Right lobe of liver (tissue), 6 donors: ENCODE measurements at regions not wholly inside any gene's neighbourhood (a gene's known extent, or its start where the extent isn't known, plus 50 kb on each side); places are given as distances from the start of the nearest gene placed in this dataset.

Experiments
- ATAC-seq, 4 donors: fragments of 200-7000 bp; cut with Tn5 transposase; one replicate each; pipeline ENCODE4 v1.9.1; 2020; ENCODE audit warnings: mild to moderate bottlenecking in 4 of 4, moderate library complexity in 4 of 4
- DNase-seq, 3 donors: peaks; one replicate each; pipeline ENCODE4 v3.0.0-alpha.2; 2020
- H3K27ac ChIP-seq, 3 donors: fragments of 200-600 bp; one replicate each; pipeline ENCODE4 v1.8.0; 2022
- H3K27me3 ChIP-seq, 2 donors: fragments of 200-600 bp; one replicate each; pipeline ENCODE4 v1.8.0; 2022
- H3K36me3 ChIP-seq, 4 donors: fragments of 200-600 bp; sonication (generic) in 1 of 4; one replicate each; pipeline versions ENCODE4 v1.5.1 to v1.8.0; 2017 to 2022; ENCODE audit warnings: control low read depth in 1 of 4
- H3K4me1 ChIP-seq, 4 donors: fragments of 200-600 bp; sonication (generic) in 1 of 4; one replicate each; pipeline versions ENCODE4 v1.5.1 to v1.8.0; 2017 to 2022; ENCODE audit warnings: control low read depth in 1 of 4
- H3K4me3 ChIP-seq, 3 donors: fragments of 200-600 bp; one replicate each; pipeline ENCODE4 v1.8.0; 2022
- H3K9me3 ChIP-seq, 4 donors: fragments of 200-600 bp; sonication (generic) in 1 of 4; one replicate each; pipeline versions ENCODE4 v1.5.1 to v1.8.0; 2017 to 2022; ENCODE audit warnings: control low read depth in 1 of 4
- CTCF ChIP-seq, 4 donors: fragments of 200-600 bp in 3 of 4; fragments of 450-650 bp in 1 of 4; IDR thresholded peaks; one replicate each; pipeline versions ENCODE4 v1.5.1 to v1.8.0; 2016 to 2022; ENCODE audit warnings: antibody characterized with exemption in 4 of 4, mild to moderate bottlenecking in 2 of 4
- POLR2A ChIP-seq: fragments of 450-650 bp; IDR thresholded peaks from one replicate; pipeline ENCODE4 v1.6.1; 2017; ENCODE audit warnings: antibody characterized with exemption, mild to moderate bottlenecking
- WGBS: methylation state at CpG from one replicate; pipeline ENCODE4 v1.1.6; 2018; ENCODE audit warnings: low coverage, low lambda C conversion rate; ENCODE audit not compliant: insufficient coverage; ENCODE audit errors: missing lambda C conversion rate; 5-methylcytosine and 5-hydroxymethylcytosine counted together
- intact Hi-C, 2 donors: fragments of 100-400 bp; cut with DNase I; formaldehyde crosslinking; loops; one replicate each; pipeline versions ENCODE4 v1.11.2 to v1.14.1; 2022
- donor health status: DM: no; HTN: yes; CAD: no.
- donor health status: DM: no; HTN: no; CAD: no.
- donor health status: DM: no; HTN: no; CAD: no.
- donor health status: DM: no; HTN: yes; CAD: no.
- donor health status: DM: no; HTN: yes; CAD: no.

- no peak overlapping the region for H3K27ac ChIP-seq
- H3K27me3 ChIP-seq: no peaks in the 10 kb centered on the region
- no peak for ATAC-seq
- H3K4me3 ChIP-seq: no peak overlapping the region
- DNase-seq: no peak
- H3K9me3 ChIP-seq: no peaks in the 10 kb centered on the region
- intact Hi-C loops: no loop called here
- TF ChIP-seq CTCF (IDR thresholded peaks at IDR 0.05) (no peak), POLR2A (no peak)
- H3K4me1 ChIP-seq: no peaks in the 10 kb centered on the region
- H3K36me3 ChIP-seq: no peaks in the 10 kb centered on the region
- 67% methylated on average over 3 of the region's 3 CpGs for WGBS
Observed at GRCh38 chr16:64215730-64216129, 906.1 kb downstream of the CDH11 start.

- TF ChIP-seq CTCF (IDR thresholded peaks at IDR 0.05) (no peak), POLR2A (no peak)
- 66% methylated on average over 5 of the region's 5 CpGs for WGBS
- DNase-seq: no peak
Observed at GRCh38 chr16:64211331-64211730, 910.5 kb downstream of the CDH11 start.

DNA sequence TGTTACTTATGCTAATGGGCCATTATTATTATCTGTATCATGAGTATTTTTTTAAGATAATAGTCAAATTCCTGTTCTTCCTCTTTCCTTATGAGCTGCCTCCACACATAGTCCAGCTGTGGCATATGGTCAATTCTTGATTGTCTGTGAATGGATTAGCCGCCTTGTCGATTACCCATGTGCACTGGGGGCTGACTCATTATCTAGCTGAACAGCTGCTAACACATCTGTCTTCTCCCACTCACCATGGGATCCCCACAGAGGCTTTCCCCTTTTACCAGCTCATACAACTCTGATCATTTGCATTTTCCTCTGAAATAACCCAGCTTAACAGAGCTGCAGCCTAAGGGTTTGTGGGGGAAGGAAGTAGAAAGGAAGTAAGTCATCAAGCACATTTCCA is 915.0 kb downstream of the CDH11 start:
- Histone ChIP-seq H3K27me3 (no peaks in the 10 kb centered on the region), H3K27ac (no peak overlapping the region), H3K9me3 (no peaks in the 10 kb centered on the region), H3K4me3 (no peak overlapping the region), H3K4me1 (no peaks in the 10 kb centered on the region), H3K36me3 (no peaks in the 10 kb centered on the region)
- ATAC-seq (no peak), DNase-seq (no peak)
- no peak for TF ChIP-seq CTCF (IDR thresholded peaks at IDR 0.05)
- TF ChIP-seq POLR2A: no peak
- intact Hi-C loops: no loop called here
- 46% methylated on average over 2 of the region's 2 CpGs for WGBS

More at GRCh38 chr16:64211331-64211730, 910.5 kb downstream of the CDH11 start:
- Histone ChIP-seq H3K9me3 (no peaks in the 10 kb centered on the region), H3K27me3 (no peaks in the 10 kb centered on the region), H3K36me3 (no peaks in the 10 kb centered on the region), H3K4me3 (no peak overlapping the region), H3K4me1 (no peaks in the 10 kb centered on the region), H3K27ac (no peak overlapping the region)
- no peak for ATAC-seq
- intact Hi-C loops: no loop called here

DNA sequence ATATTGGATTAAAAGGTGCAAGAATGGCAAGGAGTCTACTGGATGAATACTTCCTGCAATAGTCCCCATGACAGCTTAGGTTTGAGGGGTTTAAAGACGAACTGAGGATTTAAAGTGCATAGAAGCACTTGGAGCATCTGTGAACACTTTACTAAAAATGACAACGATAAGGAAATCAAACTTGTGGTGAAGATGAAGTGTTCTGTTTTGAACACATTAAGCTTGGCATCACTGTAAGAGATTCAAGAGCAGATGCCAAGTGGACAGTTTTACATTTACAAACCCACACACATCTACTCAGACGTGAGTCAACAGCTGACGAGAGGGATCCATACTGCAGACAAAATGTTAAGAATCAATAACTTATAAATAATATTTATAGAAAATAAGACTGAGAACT is 918.7 kb downstream of the CDH11 start:
- no peaks in the 10 kb centered on the region for H3K4me1 ChIP-seq
- intact Hi-C loops: no loop called here
- ATAC-seq: no peak
- H3K27me3 ChIP-seq: no peaks in the 10 kb centered on the region
- 38% methylated on average over 3 of the region's 4 CpGs for WGBS
- DNase-seq: no peak
- TF ChIP-seq CTCF (IDR thresholded peaks at IDR 0.05) (no peak), POLR2A (no peak)
- H3K36me3 ChIP-seq: no peaks in the 10 kb centered on the region
- H3K9me3 ChIP-seq: no peaks in the 10 kb centered on the region
- no peak overlapping the region for H3K4me3 ChIP-seq
- H3K27ac ChIP-seq: no peak overlapping the region

DNA sequence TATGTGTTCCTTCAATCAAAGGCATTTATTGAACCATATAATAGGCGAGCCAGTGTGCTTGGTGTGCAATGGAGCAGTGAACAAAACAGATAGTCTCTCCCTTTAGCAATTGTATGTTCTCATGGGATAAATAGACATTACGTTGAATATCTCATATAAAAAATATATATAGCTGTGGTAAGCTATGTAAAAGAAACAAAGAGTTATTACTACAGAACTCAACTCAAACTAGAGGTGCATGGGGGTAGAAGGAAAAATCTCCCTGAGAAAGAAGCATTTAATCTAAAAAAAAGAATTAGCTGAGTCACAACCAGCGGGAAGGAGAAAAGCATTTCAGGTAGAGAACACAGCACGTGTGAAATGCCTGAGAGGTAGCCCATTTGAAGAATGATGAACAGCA is 919.3 kb downstream of the CDH11 start:
- TF ChIP-seq CTCF (IDR thresholded peaks at IDR 0.05): no peak
- TF ChIP-seq POLR2A: no peak
- Histone ChIP-seq H3K27me3 (no peaks in the 10 kb centered on the region), H3K36me3 (no peaks in the 10 kb centered on the region), H3K9me3 (no peaks in the 10 kb centered on the region), H3K27ac (no peak overlapping the region), H3K4me3 (no peak overlapping the region), H3K4me1 (no peaks in the 10 kb centered on the region)
- 44% methylated on average over 4 of the region's 4 CpGs for WGBS
- ATAC-seq (no peak), DNase-seq (no peak)
- intact Hi-C loops: no loop called here
